Upper lobe of left lung (tissue), 4 donors: ENCODE measurements at regions not wholly inside any gene's neighbourhood (a gene's known extent, or its start where the extent isn't known, plus 50 kb on each side); places are given as distances from the start of the nearest gene placed in this dataset.

Experiments used
- CTCF ChIP-seq, 6 experiments: fragments of 450-650 bp in 4 of 6; fragments of 200-600 bp in 2 of 6; sonication (generic) in 2 of 6; IDR thresholded peaks; one replicate each; pipeline ENCODE4 v1.5.1; 2016 to 2019; ENCODE audit warnings: antibody characterized with exemption in 6 of 6
- EP300 ChIP-seq, 4 donors: sonication (generic); formaldehyde crosslinking; IDR thresholded peaks; one replicate each; pipeline ENCODE4 v1.5.1; 2017; ENCODE audit warnings: antibody characterized with exemption in 4 of 4, control low read depth in 2 of 4
- POLR2A ChIP-seq, 4 donors: fragments of 450-650 bp; IDR thresholded peaks; one replicate each; pipeline ENCODE4 v1.5.1; 2016 to 2017; ENCODE audit warnings: antibody characterized with exemption in 4 of 4, mild to moderate bottlenecking in 2 of 4
- POLR2AphosphoS5 ChIP-seq, 2 donors: sonication (generic); formaldehyde crosslinking; IDR thresholded peaks; one replicate each; pipeline ENCODE4 v1.5.1; 2017; ENCODE audit warnings: antibody characterized with exemption in 2 of 2

GRCh38 chr15:88990185-88990679, 77.1 kb upstream of the MFGE8 start:
- no peak for TF ChIP-seq CTCF (IDR thresholded peaks at IDR 0.05)
- TF ChIP-seq POLR2A (IDR thresholded peaks at IDR 0.05) = no peak
- no peak for TF ChIP-seq POLR2AphosphoS5 (IDR thresholded peaks at IDR 0.05)
- no peak for TF ChIP-seq EP300 (IDR thresholded peaks at IDR 0.05)
